GM23338 (cell line): ENCODE measurements at regions not wholly inside any gene's neighbourhood (a gene's known extent, or its start where the extent isn't known, plus 50 kb on each side); places are given as distances from the start of the nearest gene placed in this dataset.

Source experiments
- ATAC-seq: fragments of 200-7000 bp; cut with Tn5 transposase; 3 replicates; pipeline ENCODE4 v1.9.1; 2020
- DNase-seq: peaks from one replicate; pipeline ENCODE4 v3.0.0-alpha.2; 2015; ENCODE audit warnings: low spot score
- H2AFZ ChIP-seq: fragments of 200-600 bp; sonication (generic); 2 replicates; pipeline ENCODE4 v1.8.0; 2016; ENCODE audit warnings: antibody characterized with exemption, mild to moderate bottlenecking, moderate library complexity
- H3F3A ChIP-seq: fragments of 200-600 bp; sonication (generic); replicated peaks from 2 replicates; pipeline ENCODE4 v1.8.0; 2017; ENCODE audit warnings: antibody characterized with exemption, mixed run types, low read depth
- H3K27ac ChIP-seq: fragments of 200-600 bp; sonication (generic); 2 replicates; pipeline ENCODE4 v1.6.1; 2016; ENCODE audit warnings: low read depth
- H3K27me3 ChIP-seq: fragments of 200-600 bp; sonication (generic); 2 replicates; pipeline ENCODE4 v1.8.0; 2016; ENCODE audit warnings: mild to moderate bottlenecking, mixed run types, moderate library complexity; ENCODE audit not compliant: insufficient read depth
- H3K36me3 ChIP-seq: fragments of 200-600 bp; sonication (generic); 2 replicates; pipeline ENCODE4 v1.8.0; 2016; ENCODE audit warnings: mild to moderate bottlenecking; ENCODE audit not compliant: insufficient read depth
- H3K4me1 ChIP-seq: fragments of 200-600 bp; sonication (generic); 2 replicates; pipeline ENCODE4 v1.8.0; 2016; ENCODE audit warnings: mild to moderate bottlenecking, moderate library complexity; ENCODE audit not compliant: insufficient read depth
- H3K4me2 ChIP-seq: fragments of 200-600 bp; sonication (generic); 2 replicates; pipeline ENCODE4 v1.7.1; 2017; ENCODE audit warnings: mixed run types
- H3K4me3 ChIP-seq: fragments of 200-600 bp; sonication (generic); 2 replicates; pipeline ENCODE4 v1.6.1; 2016; ENCODE audit warnings: mixed run types
- H3K79me2 ChIP-seq: fragments of 200-600 bp; sonication (generic); replicated peaks from 2 replicates; pipeline ENCODE4 v1.8.0; 2017; ENCODE audit warnings: mild to moderate bottlenecking; ENCODE audit not compliant: insufficient read depth
- H3K9me2 ChIP-seq: fragments of 200-600 bp; sonication (generic); 2 replicates; pipeline ENCODE4 v1.8.0; 2017; ENCODE audit not compliant: insufficient read depth
- H4K20me1 ChIP-seq: fragments of 200-600 bp; sonication (generic); replicated peaks from 2 replicates; pipeline ENCODE4 v1.8.0; 2017; ENCODE audit warnings: mild to moderate bottlenecking; ENCODE audit not compliant: insufficient read depth
- H3K27ac Mint-ChIP-seq: 2 replicates; pipeline ENCODE4 v1.8.0; 2020; ENCODE audit warnings: inconsistent platforms, mild to moderate bottlenecking, moderate library complexity, mixed read lengths
- H3K27me3 Mint-ChIP-seq: 3 replicates; pipeline ENCODE4 v1.8.0; 2022; ENCODE audit warnings: low read depth, mild to moderate bottlenecking, moderate library complexity, mixed read lengths, inconsistent platforms; ENCODE audit not compliant: insufficient read depth, poor library complexity
- H3K36me3 Mint-ChIP-seq: 3 replicates; pipeline ENCODE4 v1.8.0; 2021; ENCODE audit warnings: low read depth, mild to moderate bottlenecking, inconsistent platforms, moderate library complexity, mixed read lengths
- H3K4me1 Mint-ChIP-seq: 3 replicates; pipeline ENCODE4 v1.8.0; 2020; ENCODE audit warnings: mild to moderate bottlenecking, inconsistent platforms, mixed read lengths
- H3K4me3 Mint-ChIP-seq: 3 replicates; pipeline ENCODE4 v1.8.0; 2021; ENCODE audit warnings: moderate library complexity, mild to moderate bottlenecking, inconsistent platforms, mixed read lengths
- H3K9me3 Mint-ChIP-seq: 3 replicates; pipeline ENCODE4 v1.8.0; 2020; ENCODE audit warnings: moderate library complexity, mild to moderate bottlenecking, inconsistent platforms, mixed read lengths
- TF ChIP-seq, protein P1 (sequence below): fragments of 250-450 bp; sonication (Bioruptor Pico); IDR thresholded peaks from 2 replicates; pipeline ENCODE4 v1.5.0; 2020; ENCODE audit warnings: mild to moderate bottlenecking, moderate library complexity
- TF ChIP-seq, protein P2 (sequence below): IDR thresholded peaks from one replicate; pipeline ENCODE4 v1.6.1; 2018; ENCODE audit warnings: antibody characterized with exemption; ENCODE audit not compliant: unreplicated experiment
- TF ChIP-seq, protein P3 (sequence below): IDR thresholded peaks from 2 replicates; pipeline ENCODE4 v1.6.1; 2016; ENCODE audit warnings: antibody characterized with exemption

DNA sequence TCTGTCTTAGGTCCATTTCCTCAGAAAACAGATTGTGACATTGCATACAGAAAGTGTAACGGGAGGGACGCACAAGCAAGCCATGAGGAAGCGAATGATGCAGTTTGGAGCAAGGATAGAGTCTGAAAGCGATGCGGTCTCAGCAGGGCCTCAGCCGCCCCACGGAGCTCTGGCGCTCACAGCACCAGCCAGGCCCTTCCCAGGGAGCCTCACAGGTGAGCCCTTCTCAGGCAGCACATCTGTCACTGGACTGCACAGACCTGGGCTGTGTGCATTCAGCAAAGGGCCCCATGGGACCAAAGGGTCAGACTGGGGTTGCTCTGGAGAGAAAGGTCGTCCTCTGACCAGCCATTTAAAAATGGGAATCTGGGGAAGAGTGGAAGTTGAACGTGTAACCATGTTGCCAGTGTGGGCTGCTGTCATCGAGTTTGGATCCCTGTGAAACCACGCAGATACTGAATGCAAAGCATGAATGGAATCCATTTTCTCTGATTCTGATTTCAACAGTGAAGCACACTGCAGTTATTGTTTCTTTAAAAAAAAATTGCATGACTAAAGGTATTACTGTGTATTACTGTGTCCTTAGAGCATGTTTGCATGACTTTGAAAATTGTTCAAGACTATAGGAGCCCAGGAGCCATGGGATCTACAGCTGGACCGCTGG is 350.0 kb upstream of the AKR1E2 start (continued):
- TF ChIP-seq, protein P1, sequence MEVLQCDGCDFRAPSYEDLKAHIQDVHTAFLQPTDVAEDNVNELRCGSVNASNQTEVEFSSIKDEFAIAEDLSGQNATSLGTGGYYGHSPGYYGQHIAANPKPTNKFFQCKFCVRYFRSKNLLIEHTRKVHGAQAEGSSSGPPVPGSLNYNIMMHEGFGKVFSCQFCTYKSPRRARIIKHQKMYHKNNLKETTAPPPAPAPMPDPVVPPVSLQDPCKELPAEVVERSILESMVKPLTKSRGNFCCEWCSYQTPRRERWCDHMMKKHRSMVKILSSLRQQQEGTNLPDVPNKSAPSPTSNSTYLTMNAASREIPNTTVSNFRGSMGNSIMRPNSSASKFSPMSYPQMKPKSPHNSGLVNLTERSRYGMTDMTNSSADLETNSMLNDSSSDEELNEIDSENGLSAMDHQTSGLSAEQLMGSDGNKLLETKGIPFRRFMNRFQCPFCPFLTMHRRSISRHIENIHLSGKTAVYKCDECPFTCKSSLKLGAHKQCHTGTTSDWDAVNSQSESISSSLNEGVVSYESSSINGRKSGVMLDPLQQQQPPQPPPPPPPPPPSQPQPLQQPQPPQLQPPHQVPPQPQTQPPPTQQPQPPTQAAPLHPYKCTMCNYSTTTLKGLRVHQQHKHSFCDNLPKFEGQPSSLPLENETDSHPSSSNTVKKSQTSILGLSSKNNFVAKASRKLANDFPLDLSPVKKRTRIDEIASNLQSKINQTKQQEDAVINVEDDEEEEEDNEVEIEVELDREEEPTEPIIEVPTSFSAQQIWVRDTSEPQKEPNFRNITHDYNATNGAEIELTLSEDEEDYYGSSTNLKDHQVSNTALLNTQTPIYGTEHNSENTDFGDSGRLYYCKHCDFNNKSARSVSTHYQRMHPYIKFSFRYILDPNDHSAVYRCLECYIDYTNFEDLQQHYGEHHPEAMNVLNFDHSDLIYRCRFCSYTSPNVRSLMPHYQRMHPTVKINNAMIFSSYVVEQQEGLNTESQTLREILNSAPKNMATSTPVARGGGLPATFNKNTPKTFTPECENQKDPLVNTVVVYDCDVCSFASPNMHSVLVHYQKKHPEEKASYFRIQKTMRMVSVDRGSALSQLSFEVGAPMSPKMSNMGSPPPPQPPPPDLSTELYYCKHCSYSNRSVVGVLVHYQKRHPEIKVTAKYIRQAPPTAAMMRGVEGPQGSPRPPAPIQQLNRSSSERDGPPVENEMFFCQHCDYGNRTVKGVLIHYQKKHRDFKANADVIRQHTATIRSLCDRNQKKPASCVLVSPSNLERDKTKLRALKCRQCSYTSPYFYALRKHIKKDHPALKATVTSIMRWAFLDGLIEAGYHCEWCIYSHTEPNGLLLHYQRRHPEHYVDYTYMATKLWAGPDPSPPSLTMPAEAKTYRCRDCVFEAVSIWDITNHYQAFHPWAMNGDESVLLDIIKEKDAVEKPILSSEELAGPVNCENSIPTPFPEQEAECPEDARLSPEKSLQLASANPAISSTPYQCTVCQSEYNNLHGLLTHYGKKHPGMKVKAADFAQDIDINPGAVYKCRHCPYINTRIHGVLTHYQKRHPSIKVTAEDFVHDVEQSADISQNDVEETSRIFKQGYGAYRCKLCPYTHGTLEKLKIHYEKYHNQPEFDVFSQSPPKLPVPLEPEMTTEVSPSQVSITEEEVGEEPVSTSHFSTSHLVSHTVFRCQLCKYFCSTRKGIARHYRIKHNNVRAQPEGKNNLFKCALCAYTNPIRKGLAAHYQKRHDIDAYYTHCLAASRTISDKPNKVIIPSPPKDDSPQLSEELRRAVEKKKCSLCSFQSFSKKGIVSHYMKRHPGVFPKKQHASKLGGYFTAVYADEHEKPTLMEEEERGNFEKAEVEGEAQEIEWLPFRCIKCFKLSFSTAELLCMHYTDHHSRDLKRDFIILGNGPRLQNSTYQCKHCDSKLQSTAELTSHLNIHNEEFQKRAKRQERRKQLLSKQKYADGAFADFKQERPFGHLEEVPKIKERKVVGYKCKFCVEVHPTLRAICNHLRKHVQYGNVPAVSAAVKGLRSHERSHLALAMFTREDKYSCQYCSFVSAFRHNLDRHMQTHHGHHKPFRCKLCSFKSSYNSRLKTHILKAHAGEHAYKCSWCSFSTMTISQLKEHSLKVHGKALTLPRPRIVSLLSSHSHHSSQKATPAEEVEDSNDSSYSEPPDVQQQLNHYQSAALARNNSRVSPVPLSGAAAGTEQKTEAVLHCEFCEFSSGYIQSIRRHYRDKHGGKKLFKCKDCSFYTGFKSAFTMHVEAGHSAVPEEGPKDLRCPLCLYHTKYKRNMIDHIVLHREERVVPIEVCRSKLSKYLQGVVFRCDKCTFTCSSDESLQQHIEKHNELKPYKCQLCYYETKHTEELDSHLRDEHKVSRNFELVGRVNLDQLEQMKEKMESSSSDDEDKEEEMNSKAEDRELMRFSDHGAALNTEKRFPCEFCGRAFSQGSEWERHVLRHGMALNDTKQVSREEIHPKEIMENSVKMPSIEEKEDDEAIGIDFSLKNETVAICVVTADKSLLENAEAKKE (CRISPR knock-in tag), result no peak
- TF ChIP-seq, protein P2, sequence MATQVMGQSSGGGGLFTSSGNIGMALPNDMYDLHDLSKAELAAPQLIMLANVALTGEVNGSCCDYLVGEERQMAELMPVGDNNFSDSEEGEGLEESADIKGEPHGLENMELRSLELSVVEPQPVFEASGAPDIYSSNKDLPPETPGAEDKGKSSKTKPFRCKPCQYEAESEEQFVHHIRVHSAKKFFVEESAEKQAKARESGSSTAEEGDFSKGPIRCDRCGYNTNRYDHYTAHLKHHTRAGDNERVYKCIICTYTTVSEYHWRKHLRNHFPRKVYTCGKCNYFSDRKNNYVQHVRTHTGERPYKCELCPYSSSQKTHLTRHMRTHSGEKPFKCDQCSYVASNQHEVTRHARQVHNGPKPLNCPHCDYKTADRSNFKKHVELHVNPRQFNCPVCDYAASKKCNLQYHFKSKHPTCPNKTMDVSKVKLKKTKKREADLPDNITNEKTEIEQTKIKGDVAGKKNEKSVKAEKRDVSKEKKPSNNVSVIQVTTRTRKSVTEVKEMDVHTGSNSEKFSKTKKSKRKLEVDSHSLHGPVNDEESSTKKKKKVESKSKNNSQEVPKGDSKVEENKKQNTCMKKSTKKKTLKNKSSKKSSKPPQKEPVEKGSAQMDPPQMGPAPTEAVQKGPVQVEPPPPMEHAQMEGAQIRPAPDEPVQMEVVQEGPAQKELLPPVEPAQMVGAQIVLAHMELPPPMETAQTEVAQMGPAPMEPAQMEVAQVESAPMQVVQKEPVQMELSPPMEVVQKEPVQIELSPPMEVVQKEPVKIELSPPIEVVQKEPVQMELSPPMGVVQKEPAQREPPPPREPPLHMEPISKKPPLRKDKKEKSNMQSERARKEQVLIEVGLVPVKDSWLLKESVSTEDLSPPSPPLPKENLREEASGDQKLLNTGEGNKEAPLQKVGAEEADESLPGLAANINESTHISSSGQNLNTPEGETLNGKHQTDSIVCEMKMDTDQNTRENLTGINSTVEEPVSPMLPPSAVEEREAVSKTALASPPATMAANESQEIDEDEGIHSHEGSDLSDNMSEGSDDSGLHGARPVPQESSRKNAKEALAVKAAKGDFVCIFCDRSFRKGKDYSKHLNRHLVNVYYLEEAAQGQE, result no peak

DNA sequence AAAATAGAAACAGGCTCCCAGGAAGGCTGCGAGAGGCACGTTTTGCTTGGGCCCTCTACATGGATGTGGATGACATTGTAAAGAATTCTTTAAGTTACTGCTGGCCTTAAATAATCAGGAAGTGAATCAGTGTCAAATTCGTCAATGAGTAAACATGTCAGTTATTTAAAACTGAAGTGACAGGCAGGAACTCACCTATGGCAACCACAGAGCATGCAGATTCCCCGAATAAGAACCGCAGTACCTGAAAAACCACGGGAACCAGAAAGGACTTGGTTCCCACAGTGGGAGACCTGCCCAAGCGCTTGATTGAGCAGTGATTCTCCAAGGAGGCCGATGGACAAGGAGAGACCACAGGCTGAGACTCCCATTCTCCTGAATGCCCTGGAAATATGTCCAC is 351.2 kb upstream of the AKR1E2 start:
- H2AFZ ChIP-seq, result no peak overlapping the region
- DNase-seq, result no peak
- no peaks in the 10 kb centered on the region for H3K79me2 ChIP-seq
- H3F3A ChIP-seq, result no peaks in the 10 kb centered on the region
- no peaks in the 10 kb centered on the region for H3K36me3 ChIP-seq
- peaks cover 24% of the 10 kb centered on the region for H3K4me1 Mint-ChIP-seq
- H3K27ac Mint-ChIP-seq, result peak overlapping the region; percentile 45; the same call in 1 of the 2 replicates
- ATAC-seq, result no peak
- no peak overlapping the region for H3K4me2 ChIP-seq
- H3K4me3 Mint-ChIP-seq, result no peak overlapping the region
- no peaks in the 10 kb centered on the region for H3K27me3 Mint-ChIP-seq
- no peaks in the 10 kb centered on the region; the same call in 1 of the 2 replicates for H3K9me2 ChIP-seq
- no peaks in the 10 kb centered on the region for H4K20me1 ChIP-seq
- H3K36me3 Mint-ChIP-seq, result no peaks in the 10 kb centered on the region
- no peaks in the 10 kb centered on the region for H3K9me3 Mint-ChIP-seq
- H3K27me3 ChIP-seq, result no peaks in the 10 kb centered on the region
- no peak overlapping the region for H3K27ac ChIP-seq
- no peak overlapping the region for H3K4me3 ChIP-seq
- TF ChIP-seq, protein P3, sequence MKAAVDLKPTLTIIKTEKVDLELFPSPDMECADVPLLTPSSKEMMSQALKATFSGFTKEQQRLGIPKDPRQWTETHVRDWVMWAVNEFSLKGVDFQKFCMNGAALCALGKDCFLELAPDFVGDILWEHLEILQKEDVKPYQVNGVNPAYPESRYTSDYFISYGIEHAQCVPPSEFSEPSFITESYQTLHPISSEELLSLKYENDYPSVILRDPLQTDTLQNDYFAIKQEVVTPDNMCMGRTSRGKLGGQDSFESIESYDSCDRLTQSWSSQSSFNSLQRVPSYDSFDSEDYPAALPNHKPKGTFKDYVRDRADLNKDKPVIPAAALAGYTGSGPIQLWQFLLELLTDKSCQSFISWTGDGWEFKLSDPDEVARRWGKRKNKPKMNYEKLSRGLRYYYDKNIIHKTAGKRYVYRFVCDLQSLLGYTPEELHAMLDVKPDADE, result no peak
- peaks cover 16% of the 10 kb centered on the region; the same call in 1 of the 2 replicates for H3K4me1 ChIP-seq
